IMR-90 (cell line): ENCODE measurements at regions not wholly inside any gene's neighbourhood (a gene's known extent, or its start where the extent isn't known, plus 50 kb on each side); places are given as distances from the start of the nearest gene placed in this dataset.

Experiments used
- ATAC-seq: fragments of 200-7000 bp; cut with Tn5 transposase; 2 replicates; pipeline ENCODE4 v1.9.1; 2020; ENCODE audit warnings: low read depth, mild to moderate bottlenecking, moderate library complexity
- BruUV-seq: library from RNA; stranded (reverse); fragments of 400-500 nt; replicated peaks from 2 replicates; lab custom pipeline; 2021; lab: Mats Ljungman, UMichigan
- CTCF ChIA-PET: fragments of 300-600 bp; formaldehyde crosslinking; extraction: SDS; loops from one replicate; lab custom pipeline; 2021; ENCODE audit warnings: antibody characterized with exemption; lab: Yijun Ruan, JAX
- POLR2A ChIA-PET: fragments of 300-600 bp; sonication (Branson Sonifier 250); formaldehyde crosslinking; loops from one replicate; lab custom pipeline; 2022; ENCODE audit warnings: antibody characterized with exemption; ENCODE audit not compliant: unreplicated experiment; lab: Charles Lee
- DNase-seq: peaks from one replicate; pipeline ENCODE4 v3.0.0; 2013
- H2AFZ ChIP-seq: replicated peaks from 2 replicates; pipeline ENCODE3; 2013; ENCODE audit warnings: low read length, mild to moderate bottlenecking; ENCODE audit not compliant: poor library complexity
- H2AK5ac ChIP-seq: 2 replicates; pipeline ENCODE4 v1.6.1; 2013; ENCODE audit warnings: low read depth, low read length, inconsistent platforms
- H2AK9ac ChIP-seq: replicated peaks from 2 replicates; pipeline ENCODE3; 2013; ENCODE audit warnings: mild to moderate bottlenecking, low read depth, low read length, moderate library complexity; ENCODE audit not compliant: poor library complexity
- H2BK120ac ChIP-seq: 2 replicates; pipeline ENCODE4 v1.6.1; 2013; ENCODE audit warnings: low read depth, low read length, inconsistent platforms
- H2BK15ac ChIP-seq: 3 replicates; pipeline ENCODE4 v1.6.1; 2013; ENCODE audit warnings: low read depth, low read length, inconsistent platforms
- H2BK20ac ChIP-seq: 2 replicates; pipeline ENCODE4 v1.6.1; 2013; ENCODE audit warnings: low read depth, mild to moderate bottlenecking, inconsistent platforms, low read length, moderate library complexity
- H2BK5ac ChIP-seq: 2 replicates; pipeline ENCODE4 v1.6.1; 2013; ENCODE audit warnings: mild to moderate bottlenecking, low read depth, low read length, inconsistent platforms; ENCODE audit not compliant: poor library complexity, severe bottlenecking
- H3K14ac ChIP-seq: replicated peaks from 2 replicates; pipeline ENCODE4 v1.6.1; 2013; ENCODE audit warnings: low read depth, low read length, inconsistent platforms
- H3K18ac ChIP-seq: 2 replicates; pipeline ENCODE4 v1.6.1; 2013; ENCODE audit warnings: low read depth, low read length, control low read depth
- H3K23ac ChIP-seq: 2 replicates; pipeline ENCODE4 v1.6.1; 2013; ENCODE audit warnings: low read depth, low read length, inconsistent platforms
- H3K27ac ChIP-seq: 2 replicates; pipeline ENCODE4 v1.5.1; 2013; ENCODE audit warnings: mild to moderate bottlenecking, control low read depth, low read length; ENCODE audit not compliant: insufficient read depth
- H3K27me3 ChIP-seq: 2 replicates; pipeline ENCODE4 v1.6.1; 2013; ENCODE audit warnings: low read length; ENCODE audit not compliant: control insufficient read depth, insufficient read depth
- H3K36me3 ChIP-seq: 2 replicates; pipeline ENCODE4 v1.6.1; 2013; ENCODE audit warnings: low read length, mixed read lengths; ENCODE audit not compliant: control insufficient read depth, insufficient read depth
- H3K4ac ChIP-seq: 2 replicates; pipeline ENCODE4 v1.6.1; 2013; ENCODE audit warnings: low read depth, low read length, inconsistent platforms
- H3K4me1 ChIP-seq: 2 replicates; pipeline ENCODE4 v1.6.1; 2013; ENCODE audit warnings: low read length, mixed read lengths; ENCODE audit not compliant: control insufficient read depth, insufficient read depth
- H3K4me2 ChIP-seq: 2 replicates; pipeline ENCODE4 v1.6.1; 2013; ENCODE audit warnings: low read depth, mild to moderate bottlenecking, control low read depth, low read length, moderate library complexity
- H3K4me3 ChIP-seq: 2 replicates; pipeline ENCODE4 v1.5.1; 2013; ENCODE audit warnings: low read depth, mild to moderate bottlenecking, control low read depth, low read length, moderate library complexity; ENCODE audit not compliant: insufficient read depth
- H3K56ac ChIP-seq: 2 replicates; pipeline ENCODE4 v1.6.1; 2013; ENCODE audit warnings: low read length, inconsistent platforms; ENCODE audit not compliant: insufficient read depth; ENCODE audit errors: extremely low read depth
- H3K79me1 ChIP-seq, 2 experiments: 2 replicates each; pipeline ENCODE4 v1.6.1; 2013; ENCODE audit warnings: low read length in 2 of 2, inconsistent platforms in 1 of 2, low read depth in 1 of 2
- H3K9ac ChIP-seq: 2 replicates; pipeline ENCODE4 v1.6.1; 2013; ENCODE audit warnings: low read depth, low read length, control low read depth
- H3K9me1 ChIP-seq: 2 replicates; pipeline ENCODE4 v1.6.1; 2013; ENCODE audit warnings: low read length, inconsistent platforms; ENCODE audit not compliant: insufficient read depth
- H3K9me3 ChIP-seq: 2 replicates; pipeline ENCODE4 v1.6.1; 2013; ENCODE audit warnings: low read length; ENCODE audit not compliant: control insufficient read depth, insufficient read depth
- H4K20me1 ChIP-seq: 2 replicates; pipeline ENCODE4 v1.6.1; 2013; ENCODE audit warnings: low read length, inconsistent platforms; ENCODE audit not compliant: insufficient read depth
- H4K5ac ChIP-seq: 2 replicates; pipeline ENCODE4 v1.6.1; 2013; ENCODE audit warnings: mild to moderate bottlenecking, low read depth, low read length, control low read depth
- H4K8ac ChIP-seq, 2 experiments: 2 replicates each; pipeline ENCODE4 v1.6.1; 2013; ENCODE audit warnings: low read depth in 2 of 2, low read length in 2 of 2, control low read depth in 1 of 2, inconsistent platforms in 1 of 2
- H4K91ac ChIP-seq: 2 replicates; pipeline ENCODE4 v1.6.1; 2013; ENCODE audit warnings: low read depth, low read length, inconsistent platforms; ENCODE audit not compliant: insufficient read depth
- BHLHE40 ChIP-seq: fragments of 150-350 bp; IDR thresholded peaks from 2 replicates; pipeline ENCODE4 v1.6.1; 2016; ENCODE audit warnings: mild to moderate bottlenecking, low read depth, low read length
- CEBPB ChIP-seq: IDR thresholded peaks from 2 replicates; pipeline ENCODE4 v1.6.1; 2012; ENCODE audit warnings: low read depth, low read length, improper control_type of control experiment
- CHD1 ChIP-seq: IDR thresholded peaks from 2 replicates; pipeline ENCODE4 v1.6.1; 2012; ENCODE audit warnings: low read depth, low read length, improper control_type of control experiment
- CTCF ChIP-seq: conservative IDR thresholded peaks from 2 replicates; pipeline ENCODE4 v1.5.1; 2012; ENCODE audit warnings: mild to moderate bottlenecking, low read depth, low read length, improper control_type of control experiment
- ELK1 ChIP-seq: fragments of 150-350 bp; IDR thresholded peaks from 2 replicates; pipeline ENCODE4 v1.6.1; 2016; ENCODE audit warnings: low read depth, mild to moderate bottlenecking, low read length, moderate library complexity, borderline replicate concordance
- FOS ChIP-seq: fragments of 150-350 bp; IDR thresholded peaks from 2 replicates; pipeline ENCODE4 v1.6.1; 2016; ENCODE audit warnings: low read depth, low read length
- MAFK ChIP-seq: IDR thresholded peaks from 2 replicates; pipeline ENCODE4 v1.6.1; 2012; ENCODE audit warnings: low read depth, low read length, improper control_type of control experiment
- MAZ ChIP-seq: IDR thresholded peaks from 2 replicates; pipeline ENCODE4 v1.6.1; 2012; ENCODE audit warnings: low read depth, mild to moderate bottlenecking, low read length, improper control_type of control experiment, moderate library complexity, borderline replicate concordance
- MXI1 ChIP-seq: IDR thresholded peaks from 2 replicates; pipeline ENCODE4 v1.6.1; 2012; ENCODE audit warnings: low read depth, mild to moderate bottlenecking, low read length, moderate library complexity, borderline replicate concordance
- NFE2L2 ChIP-seq: fragments of 150-350 bp; IDR thresholded peaks from 2 replicates; pipeline ENCODE4 v1.6.1; 2016; ENCODE audit warnings: low read depth, mild to moderate bottlenecking, low read length
- POLR2A ChIP-seq: IDR thresholded peaks from 2 replicates; pipeline ENCODE4 v1.6.1; 2012; ENCODE audit warnings: mild to moderate bottlenecking, low read depth, low read length
- RAD21 ChIP-seq: IDR thresholded peaks from 2 replicates; pipeline ENCODE4 v1.6.1; 2012; ENCODE audit warnings: low read length, improper control_type of control experiment
- RCOR1 ChIP-seq: IDR thresholded peaks from 2 replicates; pipeline ENCODE4 v1.6.1; 2012; ENCODE audit warnings: mild to moderate bottlenecking, low read length, improper control_type of control experiment; ENCODE audit not compliant: insufficient replicate concordance
- RFX5 ChIP-seq: IDR thresholded peaks from 2 replicates; pipeline ENCODE4 v1.8.0; 2012; ENCODE audit warnings: low read depth, mild to moderate bottlenecking, low read length, moderate library complexity
- SMC3 ChIP-seq: fragments of 150-350 bp; IDR thresholded peaks from 2 replicates; pipeline ENCODE4 v1.6.1; 2016; ENCODE audit warnings: low read depth, mild to moderate bottlenecking, antibody characterized with exemption, low read length, moderate library complexity
- USF2 ChIP-seq: fragments of 150-350 bp; IDR thresholded peaks from 2 replicates; pipeline ENCODE4 v1.6.1; 2017; ENCODE audit warnings: mild to moderate bottlenecking, antibody characterized with exemption, low read length, low read depth
- dilution Hi-C: fragments of 300-500 bp; cut with HindIII; formaldehyde crosslinking; loops from one replicate; pipeline ENCODE4 v1.14.3; 2018; ENCODE audit warnings: low sequenced_read_pairs; ENCODE audit not compliant: unreplicated experiment
- in situ Hi-C: fragments of 300-500 bp; cut with MboI; formaldehyde crosslinking; loops from 3 replicates; pipeline ENCODE4 v1.14.3; 2019; ENCODE audit warnings: low sequenced_read_pairs, inconsistent platforms, mixed read lengths
- intact Hi-C: fragments of 100-400 bp; cut with micrococcal nuclease; formaldehyde crosslinking; loops from 2 replicates; pipeline ENCODE4 v1.10.0; 2022

- Histone ChIP-seq H3K27ac (no peak overlapping the region), H3K4me3 (no peak overlapping the region), H3K79me1 (no peaks in the 10 kb centered on the region), H3K9me3 (no peaks in the 10 kb centered on the region), H3K27me3 (no peaks in the 10 kb centered on the region), H2AK5ac (no peak overlapping the region), H2BK120ac (no peak overlapping the region), H3K9me1 (no peaks in the 10 kb centered on the region), H4K91ac (no peak overlapping the region), H3K9ac (no peak overlapping the region), H3K56ac (no peak overlapping the region), H2BK20ac (no peak overlapping the region), H4K8ac (no peak overlapping the region), H4K20me1 (no peaks in the 10 kb centered on the region), H3K4me2 (no peak overlapping the region), H2BK5ac (no peak overlapping the region), H3K14ac (no peak overlapping the region), H3K4ac (no peak overlapping the region), H2AFZ (no peak overlapping the region), H3K23ac (no peak overlapping the region), H2BK15ac (no peak overlapping the region), H3K36me3 (no peaks in the 10 kb centered on the region), H3K4me1 (no peaks in the 10 kb centered on the region), H3K18ac (no peak overlapping the region), H4K5ac (no peak overlapping the region), H2AK9ac (no peak overlapping the region)
- intact Hi-C loops (no loop called here), in situ Hi-C loops (no loop called here), dilution Hi-C loops (no loop called here)
- ChIA-PET CTCF (no interaction called here), POLR2A (no interaction called here)
- BruUV-seq, result no TSS peak
- DNase-seq (no peak), ATAC-seq (no peak)
- TF ChIP-seq MXI1 (no peak), FOS (no peak), MAFK (no peak), CTCF (no peak), POLR2A (no peak), SMC3 (no peak), CHD1 (no peak), ELK1 (no peak), CEBPB (no peak), USF2 (no peak), MAZ (no peak), RAD21 (no peak), RCOR1 (no peak), RFX5 (no peak), BHLHE40 (no peak), NFE2L2 (no peak)
Measured at GRCh38 chr2:59711121-59711520, 842.3 kb downstream of the BCL11A start.
